Left ventricle myocardium inferior (tissue), 1 donor: ENCODE measurements at regions not wholly inside any gene's neighbourhood (a gene's known extent, or its start where the extent isn't known, plus 50 kb on each side); places are given as distances from the start of the nearest gene placed in this dataset.

Experiments
- DNase-seq: peaks from one replicate; pipeline ENCODE4 v3.0.0-alpha.2; 2020
- H3K27ac ChIP-seq: fragments of 200-600 bp; replicated peaks from 2 replicates; pipeline ENCODE4 v1.8.0; 2021
- H3K27me3 ChIP-seq: fragments of 200-600 bp; 2 replicates; pipeline ENCODE4 v1.8.0; 2021; ENCODE audit warnings: low read depth
- H3K36me3 ChIP-seq: fragments of 200-600 bp; 2 replicates; pipeline ENCODE4 v1.8.0; 2021
- H3K4me1 ChIP-seq: fragments of 200-600 bp; 2 replicates; pipeline ENCODE4 v1.8.0; 2021
- H3K4me3 ChIP-seq: fragments of 200-600 bp; 2 replicates; pipeline ENCODE4 v1.8.0; 2021; ENCODE audit warnings: mild to moderate bottlenecking, moderate library complexity
- H3K9me3 ChIP-seq: fragments of 200-600 bp; replicated peaks from 2 replicates; pipeline ENCODE4 v1.8.0; 2021
- intact Hi-C: fragments of 100-400 bp; cut with micrococcal nuclease; formaldehyde crosslinking; loops from one replicate; pipeline ENCODE4 v1.11.0; 2022
- TF ChIP-seq, protein P1 (sequence below): fragments of 200-600 bp; IDR thresholded peaks from 2 replicates; pipeline ENCODE4 v1.8.0; 2021; ENCODE audit warnings: antibody characterized with exemption, mild to moderate bottlenecking, borderline replicate concordance
- donor health status: DM: no; HTN: yes; CAD: no; lungs with severe emphysema.

DNA sequence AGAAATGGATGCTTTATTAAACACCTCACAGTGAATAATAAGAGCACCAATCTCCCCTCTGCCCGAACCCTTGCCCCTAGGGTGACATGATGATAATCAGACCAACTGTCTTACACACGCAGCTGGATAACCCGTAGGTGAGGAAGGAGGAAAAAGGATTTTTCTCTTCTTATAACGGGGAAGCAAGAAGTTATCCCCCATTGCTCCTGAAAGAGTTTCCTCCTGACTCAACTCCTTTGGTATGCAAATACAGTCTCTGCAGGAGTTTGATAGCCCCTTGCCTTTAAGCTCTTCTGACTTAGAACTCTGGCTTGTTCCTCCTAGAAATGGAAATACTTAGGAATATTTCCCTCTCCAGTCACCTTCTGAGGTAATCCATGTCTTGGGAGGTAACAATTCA lies 455.8 kb downstream of the TMEM135 start:
- no peaks in the 10 kb centered on the region for H3K36me3 ChIP-seq
- no peak for DNase-seq
- no peaks in the 10 kb centered on the region for H3K4me1 ChIP-seq
- no peak overlapping the region for H3K27ac ChIP-seq
- no peak overlapping the region for H3K4me3 ChIP-seq
- H3K27me3 ChIP-seq: peaks cover 8% of the 10 kb centered on the region
- intact Hi-C loops: no loop called here
- TF ChIP-seq, protein P1, sequence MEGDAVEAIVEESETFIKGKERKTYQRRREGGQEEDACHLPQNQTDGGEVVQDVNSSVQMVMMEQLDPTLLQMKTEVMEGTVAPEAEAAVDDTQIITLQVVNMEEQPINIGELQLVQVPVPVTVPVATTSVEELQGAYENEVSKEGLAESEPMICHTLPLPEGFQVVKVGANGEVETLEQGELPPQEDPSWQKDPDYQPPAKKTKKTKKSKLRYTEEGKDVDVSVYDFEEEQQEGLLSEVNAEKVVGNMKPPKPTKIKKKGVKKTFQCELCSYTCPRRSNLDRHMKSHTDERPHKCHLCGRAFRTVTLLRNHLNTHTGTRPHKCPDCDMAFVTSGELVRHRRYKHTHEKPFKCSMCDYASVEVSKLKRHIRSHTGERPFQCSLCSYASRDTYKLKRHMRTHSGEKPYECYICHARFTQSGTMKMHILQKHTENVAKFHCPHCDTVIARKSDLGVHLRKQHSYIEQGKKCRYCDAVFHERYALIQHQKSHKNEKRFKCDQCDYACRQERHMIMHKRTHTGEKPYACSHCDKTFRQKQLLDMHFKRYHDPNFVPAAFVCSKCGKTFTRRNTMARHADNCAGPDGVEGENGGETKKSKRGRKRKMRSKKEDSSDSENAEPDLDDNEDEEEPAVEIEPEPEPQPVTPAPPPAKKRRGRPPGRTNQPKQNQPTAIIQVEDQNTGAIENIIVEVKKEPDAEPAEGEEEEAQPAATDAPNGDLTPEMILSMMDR: no peak
- H3K9me3 ChIP-seq: no peaks in the 10 kb centered on the region

DNA sequence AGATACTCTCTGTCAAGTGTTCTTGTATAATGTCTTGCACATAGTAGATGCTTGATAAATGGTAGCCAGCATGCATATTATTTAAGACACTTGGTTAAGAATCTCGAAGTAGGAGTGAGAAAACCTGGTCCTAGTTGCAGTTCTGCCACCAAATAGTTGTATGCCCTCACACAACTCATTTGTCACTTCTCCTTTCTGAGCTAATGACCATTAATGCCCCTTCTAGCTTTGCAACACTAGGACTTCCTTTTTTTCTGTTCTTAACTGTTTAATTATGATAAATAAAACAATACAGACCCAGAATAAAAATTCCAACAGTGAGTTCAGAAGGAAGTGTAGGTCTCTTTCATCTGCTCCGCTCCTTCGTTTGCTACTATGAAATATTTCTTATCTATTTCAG lies 453.6 kb downstream of the TMEM135 start:
- Histone ChIP-seq H3K27ac (no peak overlapping the region), H3K4me1 (no peaks in the 10 kb centered on the region), H3K9me3 (no peaks in the 10 kb centered on the region), H3K4me3 (no peak overlapping the region), H3K36me3 (no peaks in the 10 kb centered on the region), H3K27me3 (no peaks in the 10 kb centered on the region)
- TF ChIP-seq, protein P1: no peak
- intact Hi-C loops: no loop called here
- DNase-seq: no peak

DNA sequence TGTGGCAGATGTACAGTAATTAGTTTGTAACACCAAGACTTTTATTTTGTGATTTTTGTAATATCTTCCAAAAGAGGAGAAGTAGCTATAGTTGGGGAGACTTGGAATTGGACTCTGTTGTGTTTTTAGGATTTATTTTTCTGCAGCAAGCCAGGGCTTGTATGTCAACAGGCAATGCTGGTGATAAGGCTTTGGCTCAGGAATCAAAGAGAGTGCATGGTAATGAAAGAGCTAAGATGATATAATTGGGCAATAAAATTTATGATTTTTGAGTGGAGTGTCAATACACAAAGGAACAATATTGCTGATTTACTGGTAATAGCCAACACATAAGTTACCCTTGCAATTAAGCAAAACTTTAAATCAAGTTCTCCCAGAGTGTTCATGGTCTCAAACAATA lies 452.9 kb downstream of the TMEM135 start:
- no peak for DNase-seq
- Histone ChIP-seq H3K4me1 (no peaks in the 10 kb centered on the region), H3K36me3 (no peaks in the 10 kb centered on the region), H3K27me3 (no peaks in the 10 kb centered on the region), H3K4me3 (no peak overlapping the region), H3K9me3 (no peaks in the 10 kb centered on the region), H3K27ac (no peak overlapping the region)
- TF ChIP-seq, protein P1: no peak
- intact Hi-C loops: no loop called here

DNA sequence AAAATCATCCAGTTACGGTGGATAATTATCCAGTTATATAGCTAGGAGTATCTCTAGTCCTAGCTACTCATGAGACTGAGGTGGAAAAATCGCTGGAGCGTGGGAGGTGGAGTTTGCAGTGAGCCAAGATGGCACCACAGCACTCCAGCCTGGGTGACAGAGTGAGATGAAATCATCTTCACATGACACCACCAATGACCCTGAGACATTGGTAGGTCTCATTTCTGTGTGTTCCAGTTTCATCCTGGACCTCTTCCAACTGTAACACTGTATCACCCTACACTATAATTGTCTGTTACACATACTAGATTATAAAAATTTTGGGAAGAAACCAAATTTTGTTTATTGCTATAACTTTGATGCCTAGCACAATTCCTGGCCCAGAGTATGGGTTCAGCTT lies 446.8 kb downstream of the TMEM135 start:
- Histone ChIP-seq H3K4me3 (no peak overlapping the region), H3K27me3 (no peaks in the 10 kb centered on the region), H3K9me3 (no peaks in the 10 kb centered on the region), H3K4me1 (no peaks in the 10 kb centered on the region), H3K27ac (no peak overlapping the region), H3K36me3 (no peaks in the 10 kb centered on the region)
- intact Hi-C loops: no loop called here
- DNase-seq: no peak
- TF ChIP-seq, protein P1: no peak

DNA sequence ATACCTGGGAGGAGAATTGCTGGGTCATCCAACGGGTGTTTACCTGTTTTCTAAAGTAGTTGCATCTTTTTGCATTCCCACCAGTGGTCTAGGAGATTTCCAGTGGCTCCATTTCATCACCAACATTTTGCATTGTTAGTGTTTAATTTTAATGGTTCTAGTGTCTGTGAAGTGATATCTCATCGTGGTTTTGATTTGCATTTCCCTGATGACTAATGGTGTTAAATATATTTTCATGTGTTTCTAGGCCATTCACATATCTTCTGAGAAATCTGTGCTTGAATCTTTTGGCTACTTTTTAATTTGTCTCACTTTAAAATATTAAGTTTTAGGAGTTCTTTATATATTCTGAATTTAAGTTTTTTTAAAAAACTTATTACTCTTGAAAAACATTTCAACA lies 439.6 kb downstream of the TMEM135 start:
- H3K4me1 ChIP-seq: no peaks in the 10 kb centered on the region
- DNase-seq: no peak
- peaks cover 5% of the 10 kb centered on the region for H3K9me3 ChIP-seq
- no peak overlapping the region for H3K27ac ChIP-seq
- H3K27me3 ChIP-seq: no peaks in the 10 kb centered on the region
- no peak overlapping the region for H3K4me3 ChIP-seq
- TF ChIP-seq, protein P1: no peak
- H3K36me3 ChIP-seq: no peaks in the 10 kb centered on the region
- intact Hi-C loops: no loop called here

DNA sequence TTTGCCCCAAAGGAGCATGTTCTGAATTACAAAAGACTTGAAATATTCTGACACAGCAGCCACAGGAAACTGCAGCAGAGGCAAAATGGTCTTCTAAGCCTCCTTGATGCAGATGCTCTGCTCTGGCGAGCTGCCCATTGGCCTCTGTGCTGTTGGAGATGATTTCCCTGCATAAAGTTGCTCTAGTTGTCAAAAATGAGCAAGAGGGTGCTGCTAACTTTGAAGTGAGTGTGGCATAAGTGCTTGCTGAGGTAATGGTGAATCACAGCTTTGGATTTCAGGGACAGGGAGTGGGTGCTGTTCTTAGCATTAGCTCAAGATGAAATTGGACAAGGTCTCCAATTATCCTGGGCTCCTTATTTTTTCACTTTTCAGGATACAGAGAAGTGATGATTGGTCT lies 435.4 kb downstream of the TMEM135 start:
- TF ChIP-seq, protein P1: no peak
- intact Hi-C loops: no loop called here
- H3K4me3 ChIP-seq: no peak overlapping the region
- peaks cover 5% of the 10 kb centered on the region for H3K9me3 ChIP-seq
- no peak overlapping the region for H3K27ac ChIP-seq
- no peaks in the 10 kb centered on the region for H3K27me3 ChIP-seq
- peak; percentile 15 for DNase-seq
- no peaks in the 10 kb centered on the region for H3K4me1 ChIP-seq
- H3K36me3 ChIP-seq: no peaks in the 10 kb centered on the region
